HEK293T (cell line): ENCODE measurements at regions not wholly inside any gene's neighbourhood (a gene's known extent, or its start where the extent isn't known, plus 50 kb on each side); places are given as distances from the start of the nearest gene placed in this dataset.

Experiments
- ARNT ChIP-seq: fragments of 450-650 bp; IDR thresholded peaks from 2 replicates; pipeline ENCODE4 v1.6.1; 2017; ENCODE audit warnings: mild to moderate bottlenecking
- BHLHE40 ChIP-seq: fragments of 450-650 bp; IDR thresholded peaks from 2 replicates; pipeline ENCODE4 v1.6.1; 2016; ENCODE audit warnings: mild to moderate bottlenecking, moderate library complexity, borderline replicate concordance
- FOXA1 ChIP-seq: fragments of 450-650 bp; IDR thresholded peaks from 2 replicates; pipeline ENCODE4 v1.6.1; 2016; ENCODE audit warnings: mild to moderate bottlenecking
- FOXK2 ChIP-seq: fragments of 450-650 bp; IDR thresholded peaks from 2 replicates; pipeline ENCODE4 v1.6.1; 2016; ENCODE audit warnings: mild to moderate bottlenecking
- FOXM1 ChIP-seq: fragments of 450-650 bp; IDR thresholded peaks from 2 replicates; pipeline ENCODE4 v1.6.1; 2017; ENCODE audit warnings: mild to moderate bottlenecking, borderline replicate concordance
- HDGF ChIP-seq: fragments of 450-650 bp; IDR thresholded peaks from 2 replicates; pipeline ENCODE4 v1.6.1; 2017; ENCODE audit warnings: antibody characterized with exemption, borderline replicate concordance
- L3MBTL2 ChIP-seq: fragments of 450-650 bp; conservative IDR thresholded peaks from 2 replicates; pipeline ENCODE4 v1.6.1; 2016; ENCODE audit warnings: mild to moderate bottlenecking
- NFRKB ChIP-seq: fragments of 450-650 bp; IDR thresholded peaks from 2 replicates; pipeline ENCODE4 v1.6.1; 2016; ENCODE audit warnings: mild to moderate bottlenecking, moderate library complexity
- SP1 ChIP-seq: fragments of 450-650 bp; IDR thresholded peaks from 2 replicates; pipeline ENCODE4 v1.6.1; 2017
- TARDBP ChIP-seq: fragments of 450-650 bp; IDR thresholded peaks from 2 replicates; pipeline ENCODE4 v1.6.1; 2016
- ZNF384 ChIP-seq: fragments of 450-650 bp; IDR thresholded peaks from 2 replicates; pipeline ENCODE4 v1.6.1; 2016
- TF ChIP-seq, protein P1 (sequence below): fragments of 450-650 bp; IDR thresholded peaks from 2 replicates; pipeline ENCODE4 v1.6.1; 2016

- TF ChIP-seq HDGF = no peak
- no peak for TF ChIP-seq FOXM1
- no peak for TF ChIP-seq FOXK2
- no peak for TF ChIP-seq TARDBP
- TF ChIP-seq ZNF384 = no peak
- no peak for TF ChIP-seq FOXA1
- no peak for TF ChIP-seq BHLHE40
- TF ChIP-seq NFRKB = no peak
- no peak for TF ChIP-seq SP1
- TF ChIP-seq, protein P1, sequence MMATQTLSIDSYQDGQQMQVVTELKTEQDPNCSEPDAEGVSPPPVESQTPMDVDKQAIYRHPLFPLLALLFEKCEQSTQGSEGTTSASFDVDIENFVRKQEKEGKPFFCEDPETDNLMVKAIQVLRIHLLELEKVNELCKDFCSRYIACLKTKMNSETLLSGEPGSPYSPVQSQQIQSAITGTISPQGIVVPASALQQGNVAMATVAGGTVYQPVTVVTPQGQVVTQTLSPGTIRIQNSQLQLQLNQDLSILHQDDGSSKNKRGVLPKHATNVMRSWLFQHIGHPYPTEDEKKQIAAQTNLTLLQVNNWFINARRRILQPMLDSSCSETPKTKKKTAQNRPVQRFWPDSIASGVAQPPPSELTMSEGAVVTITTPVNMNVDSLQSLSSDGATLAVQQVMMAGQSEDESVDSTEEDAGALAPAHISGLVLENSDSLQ = no peak
- no peak for TF ChIP-seq ARNT
- no peak for TF ChIP-seq L3MBTL2
These were observed 103.7 kb downstream of the SKIDA1 start for GRCh38 chr10:21421794-21422193.
